SK-N-SH treated with all-trans-retinoic acid at 6 μM for 48 hours (cell line): ENCODE measurements at regions not wholly inside any gene's neighbourhood (a gene's known extent, or its start where the extent isn't known, plus 50 kb on each side); places are given as distances from the start of the nearest gene placed in this dataset.

Source experiments
- ATAC-seq: fragments of 200-7000 bp; cut with Tn5 transposase; 3 replicates; pipeline ENCODE4 v1.9.1; 2020; ENCODE audit warnings: mild to moderate bottlenecking, moderate library complexity
- ARNTL ChIP-seq: fragments of 450-650 bp; formaldehyde crosslinking; IDR thresholded peaks from 2 replicates; pipeline ENCODE4 v1.5.0; 2020; ENCODE audit warnings: low read depth, mild to moderate bottlenecking, moderate library complexity, borderline replicate concordance
- CREB5 ChIP-seq: fragments of 250-450 bp; sonication (Bioruptor Pico); IDR thresholded peaks from 2 replicates; pipeline ENCODE4 v1.5.1; 2020; ENCODE audit warnings: low read depth, mild to moderate bottlenecking, moderate library complexity
- CSDC2 ChIP-seq: fragments of 250-450 bp; sonication (Bioruptor Pico); IDR thresholded peaks from 2 replicates; pipeline ENCODE4 v1.5.0; 2020; ENCODE audit warnings: mild to moderate bottlenecking, moderate library complexity
- ESRRG ChIP-seq: fragments of 250-450 bp; sonication (Bioruptor Pico); IDR thresholded peaks from 2 replicates; pipeline ENCODE4 v1.6.1; 2021; ENCODE audit warnings: mild to moderate bottlenecking
- GLIS3 ChIP-seq: fragments of 250-450 bp; sonication (Bioruptor Pico); IDR thresholded peaks from 2 replicates; pipeline ENCODE4 v1.5.0; 2020; ENCODE audit warnings: mild to moderate bottlenecking, moderate library complexity
- ISL1 ChIP-seq: fragments of 250-450 bp; sonication (Bioruptor Pico); IDR thresholded peaks from 2 replicates; pipeline ENCODE4 v2.1.2; 2022; ENCODE audit warnings: mild to moderate bottlenecking, moderate library complexity
- OSR1 ChIP-seq: fragments of 250-450 bp; sonication (Bioruptor Pico); IDR thresholded peaks from 2 replicates; pipeline ENCODE4 v1.8.0; 2022; ENCODE audit warnings: moderate library complexity, mild to moderate bottlenecking, inconsistent platforms
- PPARA ChIP-seq: fragments of 250-450 bp; sonication (Bioruptor Pico); IDR thresholded peaks from 2 replicates; pipeline ENCODE4 v1.5.0; 2020; ENCODE audit warnings: mild to moderate bottlenecking, borderline replicate concordance
- RARB ChIP-seq: fragments of 250-450 bp; sonication (Bioruptor Pico); IDR thresholded peaks from 2 replicates; pipeline ENCODE4 v1.8.0; 2021; ENCODE audit warnings: mild to moderate bottlenecking, moderate library complexity
- SNAI2 ChIP-seq: fragments of 250-450 bp; sonication (Bioruptor Pico); IDR thresholded peaks from 2 replicates; pipeline ENCODE4 v1.5.0; 2020; ENCODE audit warnings: mild to moderate bottlenecking, moderate library complexity
- TCF4 ChIP-seq: fragments of 250-450 bp; sonication (Bioruptor Pico); IDR thresholded peaks from 2 replicates; pipeline ENCODE4 v1.8.0; 2021; ENCODE audit warnings: mild to moderate bottlenecking, moderate library complexity, borderline replicate concordance
- TOX ChIP-seq: fragments of 250-450 bp; sonication (Bioruptor Pico); IDR thresholded peaks from 2 replicates; pipeline ENCODE4 v1.8.0; 2021; ENCODE audit warnings: mild to moderate bottlenecking, moderate library complexity, borderline replicate concordance
- TSHZ2 ChIP-seq: fragments of 250-450 bp; sonication (Bioruptor Pico); IDR thresholded peaks from 2 replicates; pipeline ENCODE4 v1.5.0; 2020; ENCODE audit warnings: mild to moderate bottlenecking, moderate library complexity
- ZC3H10 ChIP-seq: fragments of 250-450 bp; sonication (Bioruptor Pico); IDR thresholded peaks from 2 replicates; pipeline ENCODE4 v1.5.1; 2021; ENCODE audit warnings: mild to moderate bottlenecking, moderate library complexity
- ZFP3 ChIP-seq: fragments of 250-450 bp; sonication (Bioruptor Pico); IDR thresholded peaks from 2 replicates; pipeline ENCODE4 v1.5.0; 2020; ENCODE audit warnings: mild to moderate bottlenecking, moderate library complexity
- ZFP30 ChIP-seq: fragments of 450-650 bp; formaldehyde crosslinking; IDR thresholded peaks from 2 replicates; pipeline ENCODE4 v1.5.0; 2022; ENCODE audit warnings: mild to moderate bottlenecking, moderate library complexity
- ZNF565 ChIP-seq: fragments of 450-650 bp; formaldehyde crosslinking; conservative IDR thresholded peaks from 2 replicates; pipeline ENCODE4 v1.5.0; 2020; ENCODE audit warnings: low read depth, mild to moderate bottlenecking, moderate library complexity
- ZNF70 ChIP-seq: fragments of 450-650 bp; formaldehyde crosslinking; IDR thresholded peaks from 2 replicates; pipeline ENCODE4 v1.5.0; 2020; ENCODE audit warnings: mild to moderate bottlenecking, moderate library complexity
- ZNF8 ChIP-seq: fragments of 450-650 bp; formaldehyde crosslinking; IDR thresholded peaks from 2 replicates; pipeline ENCODE4 v1.5.0; 2020; ENCODE audit warnings: mild to moderate bottlenecking, moderate library complexity
- TF ChIP-seq, protein P1 (sequence below): fragments of 250-450 bp; sonication (Bioruptor Pico); IDR thresholded peaks from 2 replicates; pipeline ENCODE4 v1.5.1; 2021; ENCODE audit warnings: mild to moderate bottlenecking, moderate library complexity
- TF ChIP-seq, protein P2 (sequence below): fragments of 250-450 bp; sonication (Bioruptor Pico); IDR thresholded peaks from 2 replicates; pipeline ENCODE4 v1.8.0; 2021; ENCODE audit warnings: low read depth, mild to moderate bottlenecking, moderate library complexity, borderline replicate concordance
- TF ChIP-seq, protein P3 (sequence below): fragments of 250-450 bp; sonication (Bioruptor Pico); IDR thresholded peaks from 2 replicates; pipeline ENCODE4 v1.8.0; 2020; ENCODE audit warnings: mild to moderate bottlenecking, moderate library complexity, borderline replicate concordance

DNA sequence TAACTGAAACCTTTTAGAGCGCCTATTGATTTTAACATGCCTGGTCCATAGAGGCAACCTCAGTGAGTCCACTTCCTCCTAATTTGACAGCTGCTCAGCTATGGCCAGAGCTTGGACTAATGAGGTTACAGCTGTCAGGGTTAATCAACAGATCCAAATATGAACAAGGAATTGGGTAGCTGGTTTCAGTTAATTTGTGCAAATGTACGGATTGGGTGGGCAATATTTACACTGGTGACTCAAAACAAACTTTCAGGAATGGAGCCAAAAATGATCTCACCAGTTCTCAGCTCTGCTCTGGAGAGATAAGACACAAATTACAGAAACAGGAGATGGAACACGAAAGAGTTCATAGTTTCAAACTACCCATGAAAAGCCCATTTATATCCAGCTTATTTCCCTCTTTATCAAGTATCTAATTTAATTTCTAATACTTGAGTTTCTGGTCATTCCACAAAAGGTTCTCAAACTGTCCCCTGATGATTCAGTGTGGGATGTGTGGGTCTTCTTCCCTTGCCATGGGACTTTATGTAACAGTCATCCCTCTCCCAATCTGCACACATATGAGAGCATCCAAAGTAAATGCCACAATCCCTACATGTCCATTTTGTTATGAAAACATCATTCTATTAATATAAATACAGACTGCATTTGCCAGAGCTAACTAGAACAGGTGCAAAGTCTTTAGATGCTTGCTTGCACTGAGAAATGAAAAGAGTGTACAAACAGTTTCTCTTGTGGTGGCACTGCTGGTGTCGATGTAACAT, 149.9 kb downstream of the RPS12 start (continued):
- TF ChIP-seq, protein P1, sequence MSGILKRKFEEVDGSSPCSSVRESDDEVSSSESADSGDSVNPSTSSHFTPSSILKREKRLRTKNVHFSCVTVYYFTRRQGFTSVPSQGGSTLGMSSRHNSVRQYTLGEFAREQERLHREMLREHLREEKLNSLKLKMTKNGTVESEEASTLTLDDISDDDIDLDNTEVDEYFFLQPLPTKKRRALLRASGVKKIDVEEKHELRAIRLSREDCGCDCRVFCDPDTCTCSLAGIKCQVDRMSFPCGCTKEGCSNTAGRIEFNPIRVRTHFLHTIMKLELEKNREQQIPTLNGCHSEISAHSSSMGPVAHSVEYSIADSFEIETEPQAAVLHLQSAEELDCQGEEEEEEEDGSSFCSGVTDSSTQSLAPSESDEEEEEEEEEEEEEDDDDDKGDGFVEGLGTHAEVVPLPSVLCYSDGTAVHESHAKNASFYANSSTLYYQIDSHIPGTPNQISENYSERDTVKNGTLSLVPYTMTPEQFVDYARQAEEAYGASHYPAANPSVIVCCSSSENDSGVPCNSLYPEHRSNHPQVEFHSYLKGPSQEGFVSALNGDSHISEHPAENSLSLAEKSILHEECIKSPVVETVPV (CRISPR knock-in tag) = no peak
- TF ChIP-seq OSR1 (CRISPR knock-in tag) (no peak), ZC3H10 (no peak), CSDC2 (CRISPR knock-in tag) (no peak), PPARA (no peak), TCF4 (CRISPR knock-in tag) (peak; percentile 55; the same call in 1 of the 2 replicates), TOX (CRISPR knock-in tag) (no peak), ZFP3 (CRISPR knock-in tag) (peak; percentile 57; the same call in 1 of the 2 replicates), ARNTL (CRISPR knock-in tag) (no peak), ZNF70 (CRISPR knock-in tag) (no peak), GLIS3 (CRISPR knock-in tag) (no peak), SNAI2 (CRISPR knock-in tag) (no peak), ZNF8 (CRISPR knock-in tag) (no peak)

GRCh38 chr6:132964868-132965382, 150.6 kb downstream of the RPS12 start:
- peak; percentile 41; the same call in 2 of the 3 replicates for ATAC-seq

More at GRCh38 chr6:132964868-132965382, 150.6 kb downstream of the RPS12 start:
- TF ChIP-seq ARNTL (CRISPR knock-in tag) (no peak), ZNF8 (CRISPR knock-in tag) (no peak), ZNF70 (CRISPR knock-in tag) (no peak), ISL1 (CRISPR knock-in tag) (no peak), ZNF565 (CRISPR knock-in tag) (no peak), ZFP30 (CRISPR knock-in tag) (no peak), TOX (CRISPR knock-in tag) (no peak), ESRRG (CRISPR knock-in tag) (no peak), TSHZ2 (CRISPR knock-in tag) (no peak), GLIS3 (CRISPR knock-in tag) (no peak), ZC3H10 (no peak), TCF4 (CRISPR knock-in tag) (no peak), CSDC2 (CRISPR knock-in tag) (no peak), CREB5 (CRISPR knock-in tag) (no peak), OSR1 (CRISPR knock-in tag) (no peak), PPARA (no peak), RARB (CRISPR knock-in tag) (no peak)
- TF ChIP-seq, protein P2, sequence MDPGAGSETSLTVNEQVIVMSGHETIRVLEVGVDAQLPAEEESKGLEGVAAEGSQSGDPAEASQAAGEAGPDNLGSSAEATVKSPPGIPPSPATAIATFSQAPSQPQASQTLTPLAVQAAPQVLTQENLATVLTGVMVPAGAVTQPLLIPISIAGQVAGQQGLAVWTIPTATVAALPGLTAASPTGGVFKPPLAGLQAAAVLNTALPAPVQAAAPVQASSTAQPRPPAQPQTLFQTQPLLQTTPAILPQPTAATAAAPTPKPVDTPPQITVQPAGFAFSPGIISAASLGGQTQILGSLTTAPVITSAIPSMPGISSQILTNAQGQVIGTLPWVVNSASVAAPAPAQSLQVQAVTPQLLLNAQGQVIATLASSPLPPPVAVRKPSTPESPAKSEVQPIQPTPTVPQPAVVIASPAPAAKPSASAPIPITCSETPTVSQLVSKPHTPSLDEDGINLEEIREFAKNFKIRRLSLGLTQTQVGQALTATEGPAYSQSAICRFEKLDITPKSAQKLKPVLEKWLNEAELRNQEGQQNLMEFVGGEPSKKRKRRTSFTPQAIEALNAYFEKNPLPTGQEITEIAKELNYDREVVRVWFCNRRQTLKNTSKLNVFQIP (CRISPR knock-in tag) = no peak
- TF ChIP-seq, protein P3, sequence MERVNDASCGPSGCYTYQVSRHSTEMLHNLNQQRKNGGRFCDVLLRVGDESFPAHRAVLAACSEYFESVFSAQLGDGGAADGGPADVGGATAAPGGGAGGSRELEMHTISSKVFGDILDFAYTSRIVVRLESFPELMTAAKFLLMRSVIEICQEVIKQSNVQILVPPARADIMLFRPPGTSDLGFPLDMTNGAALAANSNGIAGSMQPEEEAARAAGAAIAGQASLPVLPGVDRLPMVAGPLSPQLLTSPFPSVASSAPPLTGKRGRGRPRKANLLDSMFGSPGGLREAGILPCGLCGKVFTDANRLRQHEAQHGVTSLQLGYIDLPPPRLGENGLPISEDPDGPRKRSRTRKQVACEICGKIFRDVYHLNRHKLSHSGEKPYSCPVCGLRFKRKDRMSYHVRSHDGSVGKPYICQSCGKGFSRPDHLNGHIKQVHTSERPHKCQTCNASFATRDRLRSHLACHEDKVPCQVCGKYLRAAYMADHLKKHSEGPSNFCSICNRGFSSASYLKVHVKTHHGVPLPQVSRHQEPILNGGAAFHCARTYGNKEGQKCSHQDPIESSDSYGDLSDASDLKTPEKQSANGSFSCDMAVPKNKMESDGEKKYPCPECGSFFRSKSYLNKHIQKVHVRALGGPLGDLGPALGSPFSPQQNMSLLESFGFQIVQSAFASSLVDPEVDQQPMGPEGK (CRISPR knock-in tag) = no peak
